Ovary (tissue), 3 donors: ENCODE measurements at regions not wholly inside any gene's neighbourhood (a gene's known extent, or its start where the extent isn't known, plus 50 kb on each side); places are given as distances from the start of the nearest gene placed in this dataset.

Experiments
- CTCF ChIP-seq, 3 donors: fragments of 450-650 bp in 2 of 3; fragments of 200-600 bp in 1 of 3; IDR thresholded peaks; one replicate each; pipeline versions ENCODE4 v1.5.1 to v1.8.0; 2016 to 2022; ENCODE audit warnings: antibody characterized with exemption in 3 of 3, mild to moderate bottlenecking in 1 of 3
- EP300 ChIP-seq: sonication (generic); formaldehyde crosslinking; IDR thresholded peaks from one replicate; pipeline ENCODE4 v1.6.1; 2017; ENCODE audit warnings: antibody characterized with exemption
- donor health status: DM: no; HTN: no; CAD: no.

DNA sequence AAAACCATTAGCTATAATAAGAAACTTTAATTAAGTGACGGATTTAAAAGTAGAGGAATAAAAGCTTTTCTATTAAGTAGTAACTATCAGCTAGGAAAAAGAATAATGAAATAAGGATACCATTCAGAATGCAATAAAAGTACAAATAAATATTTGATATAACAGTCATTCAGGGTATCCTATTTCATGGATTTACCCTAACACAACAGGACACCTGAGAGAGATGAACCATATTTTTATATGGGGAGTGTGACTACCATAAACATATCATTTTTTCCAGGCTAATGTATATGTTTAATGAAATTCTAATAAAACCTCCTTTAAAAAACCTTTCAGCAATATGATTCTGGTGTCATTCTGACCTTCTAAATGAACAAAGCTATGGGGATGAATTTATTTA lies 393.8 kb downstream of the SNAPC1 start:
- TF ChIP-seq CTCF (IDR thresholded peaks at IDR 0.05) (no peak), EP300 (no peak)
